Ishikawa (cell line): ENCODE measurements at regions not wholly inside any gene's neighbourhood (a gene's known extent, or its start where the extent isn't known, plus 50 kb on each side); places are given as distances from the start of the nearest gene placed in this dataset.

ENCODE experiments used
- CEBPB ChIP-seq: IDR thresholded peaks from 2 replicates; pipeline ENCODE4 v1.6.1; 2012
- CREB1 ChIP-seq: IDR thresholded peaks from 2 replicates; pipeline ENCODE4 v1.6.1; 2012; ENCODE audit warnings: low read depth
- EGR1 ChIP-seq: IDR thresholded peaks from 2 replicates; pipeline ENCODE4 v1.6.1; 2012
- EP300 ChIP-seq: IDR thresholded peaks from 2 replicates; pipeline ENCODE4 v1.6.1; 2012; ENCODE audit warnings: borderline replicate concordance
- FOXM1 ChIP-seq: IDR thresholded peaks from 2 replicates; pipeline ENCODE4 v1.6.1; 2012; ENCODE audit warnings: low read depth, borderline replicate concordance
- MAX ChIP-seq: IDR thresholded peaks from 2 replicates; pipeline ENCODE4 v1.6.1; 2012
- NFIC ChIP-seq: IDR thresholded peaks from 2 replicates; pipeline ENCODE4 v1.6.1; 2012
- RAD21 ChIP-seq: IDR thresholded peaks from 2 replicates; pipeline ENCODE4 v1.6.1; 2012; ENCODE audit warnings: low read depth
- TAF1 ChIP-seq: IDR thresholded peaks from 2 replicates; pipeline ENCODE4 v1.6.1; 2012; ENCODE audit warnings: low read depth, mild to moderate bottlenecking
- TCF12 ChIP-seq: IDR thresholded peaks from 2 replicates; pipeline ENCODE4 v1.6.1; 2012; ENCODE audit warnings: low read depth
- TEAD4 ChIP-seq: IDR thresholded peaks from 2 replicates; pipeline ENCODE4 v1.6.1; 2012
- YY1 ChIP-seq: IDR thresholded peaks from 2 replicates; pipeline ENCODE4 v1.6.1; 2012; ENCODE audit warnings: low read depth
- ZBTB7A ChIP-seq: IDR thresholded peaks from 2 replicates; pipeline ENCODE4 v1.6.1; 2012; ENCODE audit warnings: low read depth
- TF ChIP-seq, protein P1 (sequence below): IDR thresholded peaks from 2 replicates; pipeline ENCODE4 v1.6.1; 2012
- TF ChIP-seq, protein P2 (sequence below): IDR thresholded peaks from 2 replicates; pipeline ENCODE4 v1.6.1; 2012; ENCODE audit warnings: low read depth, mild to moderate bottlenecking

- TF ChIP-seq, protein P1, sequence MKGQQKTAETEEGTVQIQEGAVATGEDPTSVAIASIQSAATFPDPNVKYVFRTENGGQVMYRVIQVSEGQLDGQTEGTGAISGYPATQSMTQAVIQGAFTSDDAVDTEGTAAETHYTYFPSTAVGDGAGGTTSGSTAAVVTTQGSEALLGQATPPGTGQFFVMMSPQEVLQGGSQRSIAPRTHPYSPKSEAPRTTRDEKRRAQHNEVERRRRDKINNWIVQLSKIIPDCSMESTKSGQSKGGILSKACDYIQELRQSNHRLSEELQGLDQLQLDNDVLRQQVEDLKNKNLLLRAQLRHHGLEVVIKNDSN, result no peak
- TF ChIP-seq FOXM1 (no peak), TCF12 (no peak), EGR1 (no peak), MAX (no peak), ZBTB7A (no peak), RAD21 (no peak), YY1 (no peak), EP300 (no peak), TAF1 (no peak), NFIC (no peak), TEAD4 (no peak)
- TF ChIP-seq, protein P2, sequence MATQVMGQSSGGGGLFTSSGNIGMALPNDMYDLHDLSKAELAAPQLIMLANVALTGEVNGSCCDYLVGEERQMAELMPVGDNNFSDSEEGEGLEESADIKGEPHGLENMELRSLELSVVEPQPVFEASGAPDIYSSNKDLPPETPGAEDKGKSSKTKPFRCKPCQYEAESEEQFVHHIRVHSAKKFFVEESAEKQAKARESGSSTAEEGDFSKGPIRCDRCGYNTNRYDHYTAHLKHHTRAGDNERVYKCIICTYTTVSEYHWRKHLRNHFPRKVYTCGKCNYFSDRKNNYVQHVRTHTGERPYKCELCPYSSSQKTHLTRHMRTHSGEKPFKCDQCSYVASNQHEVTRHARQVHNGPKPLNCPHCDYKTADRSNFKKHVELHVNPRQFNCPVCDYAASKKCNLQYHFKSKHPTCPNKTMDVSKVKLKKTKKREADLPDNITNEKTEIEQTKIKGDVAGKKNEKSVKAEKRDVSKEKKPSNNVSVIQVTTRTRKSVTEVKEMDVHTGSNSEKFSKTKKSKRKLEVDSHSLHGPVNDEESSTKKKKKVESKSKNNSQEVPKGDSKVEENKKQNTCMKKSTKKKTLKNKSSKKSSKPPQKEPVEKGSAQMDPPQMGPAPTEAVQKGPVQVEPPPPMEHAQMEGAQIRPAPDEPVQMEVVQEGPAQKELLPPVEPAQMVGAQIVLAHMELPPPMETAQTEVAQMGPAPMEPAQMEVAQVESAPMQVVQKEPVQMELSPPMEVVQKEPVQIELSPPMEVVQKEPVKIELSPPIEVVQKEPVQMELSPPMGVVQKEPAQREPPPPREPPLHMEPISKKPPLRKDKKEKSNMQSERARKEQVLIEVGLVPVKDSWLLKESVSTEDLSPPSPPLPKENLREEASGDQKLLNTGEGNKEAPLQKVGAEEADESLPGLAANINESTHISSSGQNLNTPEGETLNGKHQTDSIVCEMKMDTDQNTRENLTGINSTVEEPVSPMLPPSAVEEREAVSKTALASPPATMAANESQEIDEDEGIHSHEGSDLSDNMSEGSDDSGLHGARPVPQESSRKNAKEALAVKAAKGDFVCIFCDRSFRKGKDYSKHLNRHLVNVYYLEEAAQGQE, result no peak
Observed at GRCh38 chr6:16823718-16824352, 62.6 kb upstream of the ATXN1 start.

GRCh38 chr6:16822975-16823717, 61.9 kb upstream of the ATXN1 start:
- TF ChIP-seq EP300, result no peak
- no peak for TF ChIP-seq RAD21
- TF ChIP-seq CEBPB, result no peak
- no peak for TF ChIP-seq EGR1
- TF ChIP-seq TCF12, result no peak
- TF ChIP-seq YY1, result no peak
- TF ChIP-seq, protein P1, result no peak
- no peak for TF ChIP-seq CREB1
- TF ChIP-seq, protein P2, result no peak
- no peak for TF ChIP-seq FOXM1
- TF ChIP-seq TEAD4, result no peak
- no peak for TF ChIP-seq TAF1
- TF ChIP-seq ZBTB7A, result no peak
- no peak for TF ChIP-seq NFIC
- no peak for TF ChIP-seq MAX

- TF ChIP-seq TAF1, result no peak
- TF ChIP-seq YY1, result no peak
- no peak for TF ChIP-seq NFIC
- no peak for TF ChIP-seq EGR1
- TF ChIP-seq, protein P2, result no peak
- TF ChIP-seq CEBPB, result no peak
- no peak for TF ChIP-seq TCF12
- no peak for TF ChIP-seq TEAD4
- TF ChIP-seq, protein P1, result no peak
- no peak for TF ChIP-seq CREB1
- TF ChIP-seq MAX, result no peak
- TF ChIP-seq RAD21, result no peak
- no peak for TF ChIP-seq EP300
- TF ChIP-seq FOXM1, result no peak
- no peak for TF ChIP-seq ZBTB7A
Observed at GRCh38 chr6:16822529-16822928, 61.3 kb upstream of the ATXN1 start.
